IgD-negative memory B cell (primary cell): ENCODE measurements at regions not wholly inside any gene's neighbourhood (a gene's known extent, or its start where the extent isn't known, plus 50 kb on each side); places are given as distances from the start of the nearest gene placed in this dataset.

Source experiments
- H3K27ac Mint-ChIP-seq, 3 donors: one replicate each; pipeline ENCODE4 v1.8.0; 2020 to 2022; ENCODE audit warnings: mild to moderate bottlenecking in 3 of 3, mixed read lengths in 3 of 3, moderate library complexity in 1 of 3
- H3K27me3 Mint-ChIP-seq: one replicate; pipeline ENCODE4 v1.8.0; 2021; ENCODE audit warnings: mixed read lengths
- H3K36me3 Mint-ChIP-seq: one replicate; pipeline ENCODE4 v1.8.0; 2020; ENCODE audit warnings: mild to moderate bottlenecking, mixed read lengths
- H3K4me1 Mint-ChIP-seq, 3 donors: one replicate each; pipeline ENCODE4 v1.8.0; 2020 to 2022; ENCODE audit warnings: mixed read lengths in 3 of 3, mild to moderate bottlenecking in 1 of 3
- H3K4me3 Mint-ChIP-seq, 4 donors: one replicate each; pipeline ENCODE4 v1.8.0; 2020 to 2022; ENCODE audit warnings: mild to moderate bottlenecking in 4 of 4, mixed read lengths in 4 of 4, moderate library complexity in 3 of 4
- H3K9me3 Mint-ChIP-seq, 3 donors: one replicate each; pipeline ENCODE4 v1.8.0; 2020 to 2021; ENCODE audit warnings: mixed read lengths in 3 of 3, mild to moderate bottlenecking in 1 of 3

GRCh38 chr9:118100529-118101419 is 396.6 kb downstream of the TLR4 start:
- Mint-ChIP-seq H3K9me3 (peaks cover 0 to 2% (median 2%) of the 10 kb centered on the region in 3 donors), H3K4me1 (no peaks in the 10 kb centered on the region), H3K27ac (no peak overlapping the region), H3K27me3 (no peaks in the 10 kb centered on the region), H3K4me3 (no peak overlapping the region), H3K36me3 (peaks cover 2% of the 10 kb centered on the region)

GRCh38 chr9:118104363-118104762 is 400.2 kb downstream of the TLR4 start:
- no peak overlapping the region for H3K27ac Mint-ChIP-seq
- H3K36me3 Mint-ChIP-seq = peaks cover 2% of the 10 kb centered on the region
- H3K4me1 Mint-ChIP-seq = no peaks in the 10 kb centered on the region
- H3K9me3 Mint-ChIP-seq = peaks cover 0 to 2% (median 2%) of the 10 kb centered on the region in 3 donors
- no peaks in the 10 kb centered on the region for H3K27me3 Mint-ChIP-seq
- H3K4me3 Mint-ChIP-seq = no peak overlapping the region

- H3K9me3 Mint-ChIP-seq = no peaks in the 10 kb centered on the region
- H3K4me3 Mint-ChIP-seq = no peak overlapping the region
- peaks cover 2% of the 10 kb centered on the region for H3K27me3 Mint-ChIP-seq
- H3K36me3 Mint-ChIP-seq = no peaks in the 10 kb centered on the region
- H3K4me1 Mint-ChIP-seq = no peaks in the 10 kb centered on the region
- H3K27ac Mint-ChIP-seq = no peak overlapping the region
Observed at GRCh38 chr9:118108971-118109370, 404.8 kb downstream of the TLR4 start.

GRCh38 chr9:118109542-118109941 is 405.3 kb downstream of the TLR4 start:
- Mint-ChIP-seq H3K36me3 (no peaks in the 10 kb centered on the region), H3K9me3 (no peaks in the 10 kb centered on the region), H3K4me3 (no peak overlapping the region), H3K27me3 (peaks cover 2% of the 10 kb centered on the region), H3K27ac (no peak overlapping the region), H3K4me1 (no peaks in the 10 kb centered on the region)

GRCh38 chr9:118121361-118121760 is 417.2 kb downstream of the TLR4 start:
- H3K27ac Mint-ChIP-seq = no peak overlapping the region
- no peaks in the 10 kb centered on the region for H3K36me3 Mint-ChIP-seq
- H3K27me3 Mint-ChIP-seq = no peaks in the 10 kb centered on the region
- no peak overlapping the region for H3K4me3 Mint-ChIP-seq
- H3K4me1 Mint-ChIP-seq = no peaks in the 10 kb centered on the region
- H3K9me3 Mint-ChIP-seq = peaks cover 1 to 6% (median 3%) of the 10 kb centered on the region in 3 donors

- H3K4me3 Mint-ChIP-seq = no peak overlapping the region
- peaks cover 3 to 11% (median 9%) of the 10 kb centered on the region in 3 donors for H3K9me3 Mint-ChIP-seq
- peaks cover 1% of the 10 kb centered on the region for H3K36me3 Mint-ChIP-seq
- no peaks in the 10 kb centered on the region for H3K27me3 Mint-ChIP-seq
- no peaks in the 10 kb centered on the region for H3K4me1 Mint-ChIP-seq
- H3K27ac Mint-ChIP-seq = no peak overlapping the region
Observed at GRCh38 chr9:118128313-118128712, 424.1 kb downstream of the TLR4 start.

GRCh38 chr9:118129541-118129940 is 425.3 kb downstream of the TLR4 start:
- Mint-ChIP-seq H3K4me1 (no peaks in the 10 kb centered on the region), H3K4me3 (no peak overlapping the region), H3K9me3 (peaks cover 3 to 11% (median 7%) of the 10 kb centered on the region in 3 donors), H3K27ac (no peak overlapping the region), H3K36me3 (peaks cover 1% of the 10 kb centered on the region), H3K27me3 (no peaks in the 10 kb centered on the region)

- Mint-ChIP-seq H3K4me3 (no peak overlapping the region), H3K36me3 (no peaks in the 10 kb centered on the region), H3K9me3 (no peaks in the 10 kb centered on the region), H3K27ac (no peak overlapping the region), H3K4me1 (no peaks in the 10 kb centered on the region), H3K27me3 (no peaks in the 10 kb centered on the region)
Observed at GRCh38 chr9:118148990-118149389, 444.8 kb downstream of the TLR4 start.

- Mint-ChIP-seq H3K27me3 (no peaks in the 10 kb centered on the region), H3K9me3 (no peaks in the 10 kb centered on the region), H3K36me3 (no peaks in the 10 kb centered on the region), H3K4me3 (no peak overlapping the region), H3K27ac (no peak overlapping the region), H3K4me1 (no peaks in the 10 kb centered on the region)
Observed at GRCh38 chr9:118156846-118157245, 452.6 kb downstream of the TLR4 start.

- no peaks in the 10 kb centered on the region for H3K9me3 Mint-ChIP-seq
- no peak overlapping the region for H3K4me3 Mint-ChIP-seq
- no peaks in the 10 kb centered on the region for H3K36me3 Mint-ChIP-seq
- H3K27me3 Mint-ChIP-seq = peaks cover 2% of the 10 kb centered on the region
- H3K4me1 Mint-ChIP-seq = no peaks in the 10 kb centered on the region
- no peak overlapping the region for H3K27ac Mint-ChIP-seq
Observed at GRCh38 chr9:118162716-118163115, 458.5 kb downstream of the TLR4 start.

- Mint-ChIP-seq H3K27me3 (peaks cover 2% of the 10 kb centered on the region), H3K9me3 (no peaks in the 10 kb centered on the region), H3K4me1 (no peaks in the 10 kb centered on the region), H3K4me3 (no peak overlapping the region), H3K27ac (no peak overlapping the region), H3K36me3 (no peaks in the 10 kb centered on the region)
Observed at GRCh38 chr9:118163751-118164150, 459.5 kb downstream of the TLR4 start.

- H3K27me3 Mint-ChIP-seq = peaks cover 2% of the 10 kb centered on the region
- H3K36me3 Mint-ChIP-seq = no peaks in the 10 kb centered on the region
- H3K9me3 Mint-ChIP-seq = no peaks in the 10 kb centered on the region
- no peak overlapping the region for H3K27ac Mint-ChIP-seq
- H3K4me3 Mint-ChIP-seq = no peak overlapping the region
- no peaks in the 10 kb centered on the region for H3K4me1 Mint-ChIP-seq
Observed at GRCh38 chr9:118165451-118165850, 461.2 kb downstream of the TLR4 start.

- no peaks in the 10 kb centered on the region for H3K36me3 Mint-ChIP-seq
- H3K9me3 Mint-ChIP-seq = no peaks in the 10 kb centered on the region
- H3K27me3 Mint-ChIP-seq = peaks cover 1% of the 10 kb centered on the region
- no peak overlapping the region for H3K27ac Mint-ChIP-seq
- H3K4me3 Mint-ChIP-seq = no peak overlapping the region
- no peaks in the 10 kb centered on the region for H3K4me1 Mint-ChIP-seq
Observed at GRCh38 chr9:118170032-118170955, 466.1 kb downstream of the TLR4 start.

GRCh38 chr9:118177241-118177640 is 473.0 kb downstream of the TLR4 start:
- H3K9me3 Mint-ChIP-seq = no peaks in the 10 kb centered on the region
- H3K27me3 Mint-ChIP-seq = peaks cover 1% of the 10 kb centered on the region
- H3K4me3 Mint-ChIP-seq = no peak overlapping the region
- no peaks in the 10 kb centered on the region for H3K36me3 Mint-ChIP-seq
- no peak overlapping the region for H3K27ac Mint-ChIP-seq
- H3K4me1 Mint-ChIP-seq = no peaks in the 10 kb centered on the region

- H3K27me3 Mint-ChIP-seq = peaks cover 4% of the 10 kb centered on the region
- H3K9me3 Mint-ChIP-seq = no peaks in the 10 kb centered on the region
- H3K4me1 Mint-ChIP-seq = no peaks in the 10 kb centered on the region
- no peak overlapping the region for H3K4me3 Mint-ChIP-seq
- no peaks in the 10 kb centered on the region for H3K36me3 Mint-ChIP-seq
- no peak overlapping the region for H3K27ac Mint-ChIP-seq
Observed at GRCh38 chr9:118183576-118183975, 479.4 kb downstream of the TLR4 start.
